Activated CD4-positive, alpha-beta T cell treated with anti-CD3 and anti-CD28 coated beads, Interleukin-2, amount 50 U/mL, for 24 hours (primary cell): ENCODE measurements at regions not wholly inside any gene's neighbourhood (a gene's known extent, or its start where the extent isn't known, plus 50 kb on each side); places are given as distances from the start of the nearest gene placed in this dataset.
"Not testable (repeated sequence)": the region's sequence is repeated elsewhere in the genome, so short reads cannot be mapped to it uniquely, and the experiment has no call there.

Source experiments
- DNase-seq, 2 donors: peaks; one replicate each; pipeline ENCODE4 v3.0.0-alpha.2; 2020; ENCODE audit warnings: low read depth in 1 of 2, low spot score in 1 of 2

DNA sequence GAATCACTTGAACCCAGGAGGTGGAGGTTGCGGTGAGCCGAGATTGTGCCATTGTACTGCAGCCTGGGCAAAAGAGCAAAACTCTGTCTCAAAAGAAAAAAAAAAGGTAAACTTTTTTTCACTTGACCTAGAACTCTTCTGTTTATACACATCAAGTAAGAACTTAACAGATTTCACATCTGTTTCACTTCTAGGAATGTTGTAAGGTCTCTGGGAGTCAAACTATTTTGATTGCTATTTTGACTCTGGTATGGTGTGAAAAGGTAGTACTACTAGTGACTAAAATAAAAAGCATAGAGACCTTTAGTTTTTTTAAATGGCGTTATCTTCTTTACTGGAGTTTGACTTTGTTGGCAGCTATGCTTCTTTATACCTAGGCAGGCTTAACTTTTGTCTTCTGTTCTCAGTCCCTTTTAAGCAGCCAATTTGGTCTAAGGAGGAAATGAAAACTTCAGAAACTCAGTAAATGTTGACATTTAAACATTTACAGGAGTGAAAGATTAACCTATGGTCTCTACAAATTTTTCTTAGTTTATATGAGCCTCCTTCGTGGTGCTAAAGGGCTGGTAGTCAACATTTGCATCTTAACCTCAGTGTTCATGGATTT, 84.7 kb downstream of the METTL2B start:
- DNase-seq, result not testable (repeated sequence)

DNA sequence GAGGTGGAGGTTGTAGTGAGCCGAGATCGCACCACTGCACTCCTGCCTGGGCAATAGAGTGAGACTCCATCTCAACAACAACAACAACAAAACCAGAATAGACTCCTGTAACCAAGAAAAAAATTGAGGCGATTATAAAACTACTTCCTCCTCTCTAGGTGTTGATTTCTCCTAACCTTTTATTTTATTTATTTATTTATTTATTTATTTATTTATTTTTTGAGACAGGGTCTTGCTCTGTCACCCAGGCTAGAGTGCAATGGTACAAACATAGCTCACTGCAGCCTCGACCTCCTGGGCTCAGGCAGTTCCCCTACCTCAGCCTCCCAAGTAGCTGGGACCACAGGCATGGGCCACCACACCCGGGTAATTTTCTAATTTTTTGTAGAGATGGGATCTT, 86.2 kb downstream of the METTL2B start:
- not testable (repeated sequence) for DNase-seq

DNA sequence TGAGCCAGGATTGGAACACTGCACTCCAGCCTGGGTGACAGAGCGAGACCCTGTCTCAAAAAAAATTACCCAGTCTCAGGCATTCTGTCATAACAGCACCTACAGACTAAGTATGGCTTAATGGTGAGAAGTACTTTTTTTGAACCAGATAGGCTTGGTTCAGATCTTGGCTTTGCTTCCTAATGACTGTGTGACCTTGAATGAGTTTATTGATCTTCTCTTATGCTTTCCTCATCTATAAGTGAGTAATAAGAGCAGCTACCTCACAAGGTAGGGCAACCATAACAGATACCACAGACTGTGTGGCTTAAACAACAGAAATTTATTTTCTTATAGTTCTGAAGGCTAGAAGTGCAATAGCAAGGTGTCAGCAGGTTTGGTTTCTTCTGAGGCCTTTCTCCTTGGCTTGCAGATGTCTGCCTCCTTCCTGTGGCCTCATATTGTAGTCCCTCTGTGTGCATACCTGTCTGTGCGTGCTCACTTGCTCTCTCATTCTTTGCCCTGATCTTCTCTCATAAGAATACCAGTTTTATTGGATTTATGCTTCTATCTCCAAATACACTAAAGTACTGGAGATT, 87.7 kb downstream of the METTL2B start:
- DNase-seq, result not testable (repeated sequence)

DNA sequence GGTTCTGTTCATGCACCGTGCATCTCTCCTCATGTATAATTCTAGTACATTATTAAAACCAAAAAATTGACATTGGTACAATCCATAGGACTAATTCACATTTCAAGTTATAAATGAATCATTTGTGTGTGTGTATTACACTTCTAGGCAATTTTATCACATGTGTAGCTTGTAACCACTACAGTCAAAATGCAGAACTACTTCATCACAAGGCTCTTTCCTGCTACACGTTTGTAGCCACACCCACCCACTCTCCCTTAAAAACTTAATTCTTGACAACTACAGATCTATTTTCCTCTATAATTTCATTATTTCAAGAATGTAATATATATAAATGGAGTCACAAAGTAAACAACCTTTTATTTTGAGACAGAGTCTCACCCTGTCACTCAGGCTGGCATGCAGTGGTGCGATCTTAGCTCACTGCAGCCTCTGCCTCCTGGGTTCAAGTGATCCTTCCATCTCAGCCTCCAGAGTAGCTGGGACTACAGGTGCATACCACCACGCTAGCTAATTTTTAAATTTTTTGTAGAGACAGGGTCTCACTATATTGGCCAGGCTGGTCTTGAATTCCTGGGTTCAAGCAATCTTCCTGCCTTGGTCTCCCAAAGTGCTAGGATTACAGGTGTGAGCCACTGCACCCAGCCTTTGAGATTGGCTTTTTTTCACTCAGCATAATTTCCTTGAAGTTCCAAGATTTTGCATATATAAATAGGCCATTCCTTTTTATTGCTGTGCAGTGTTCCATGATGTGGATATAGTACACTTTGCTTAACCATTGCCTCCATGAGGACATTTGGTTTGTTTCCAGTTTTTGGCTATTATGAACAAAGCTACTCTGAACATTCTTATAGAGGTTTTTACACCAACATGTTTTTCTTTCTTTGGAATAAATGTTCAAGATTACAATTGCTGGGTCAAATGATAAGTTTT, 88.7 kb downstream of the METTL2B start:
- not testable (repeated sequence) for DNase-seq

DNA sequence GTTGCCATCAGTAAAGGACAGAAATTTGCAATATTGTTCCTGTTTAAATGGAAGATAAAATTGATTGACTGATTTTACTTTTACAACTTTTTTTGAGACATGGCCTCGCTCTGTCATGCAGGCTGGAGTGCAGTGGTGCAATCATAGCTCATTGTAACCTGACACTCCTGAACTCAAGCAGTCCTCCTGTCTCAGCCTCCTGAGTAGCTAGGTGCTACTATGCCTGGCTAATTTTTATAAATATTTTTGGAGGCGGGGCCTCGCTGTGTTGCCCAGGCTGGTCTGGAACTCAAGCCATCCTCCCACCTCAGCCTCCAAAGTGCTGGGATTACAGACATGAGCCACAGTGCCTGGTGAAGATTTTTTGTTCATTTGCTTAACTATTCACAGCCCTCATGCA, 96.8 kb upstream of the GARIN1A start:
- DNase-seq, result not testable (repeated sequence)

DNA sequence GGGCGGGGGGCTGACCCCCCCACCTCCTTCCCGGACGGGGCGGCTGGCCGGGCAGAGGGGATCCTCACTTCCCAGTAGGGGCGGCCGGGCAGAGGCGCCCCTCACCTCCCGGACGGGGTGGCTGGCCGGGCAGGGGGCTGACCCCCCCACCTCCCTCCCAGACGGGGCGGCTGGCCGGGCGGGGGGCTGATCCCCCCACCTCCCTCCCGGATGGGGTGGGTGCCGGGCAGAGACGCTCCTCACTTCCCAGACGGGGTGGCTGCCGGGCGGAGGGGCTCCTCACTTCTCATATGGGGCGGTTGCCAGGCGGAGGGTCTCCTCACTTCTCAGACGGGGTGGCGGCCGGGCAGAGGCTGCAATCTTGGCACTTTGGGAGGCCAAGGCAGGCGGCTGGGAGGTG, 95.1 kb upstream of the GARIN1A start:
- DNase-seq, result not testable (repeated sequence)

DNA sequence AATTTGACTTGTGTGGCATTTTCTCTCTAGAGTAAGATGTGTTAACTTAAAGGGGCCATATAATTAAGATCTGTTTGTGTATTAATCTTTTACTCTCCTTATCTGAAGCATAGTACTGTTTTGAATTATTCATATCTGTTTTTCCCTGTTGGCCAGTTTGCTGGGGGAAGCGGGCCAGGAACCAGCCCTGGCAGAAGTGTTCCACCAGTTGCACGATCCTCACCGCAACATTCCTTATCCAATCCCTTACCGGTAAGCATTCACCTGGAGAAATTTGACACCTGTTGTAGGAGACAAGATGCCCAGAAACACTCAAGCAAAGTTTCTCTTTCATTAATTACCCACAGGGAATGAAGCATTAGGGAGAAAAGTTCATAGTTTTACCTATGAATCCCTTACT, 92.2 kb upstream of the GARIN1A start:
- DNase-seq, result not testable (repeated sequence)

DNA sequence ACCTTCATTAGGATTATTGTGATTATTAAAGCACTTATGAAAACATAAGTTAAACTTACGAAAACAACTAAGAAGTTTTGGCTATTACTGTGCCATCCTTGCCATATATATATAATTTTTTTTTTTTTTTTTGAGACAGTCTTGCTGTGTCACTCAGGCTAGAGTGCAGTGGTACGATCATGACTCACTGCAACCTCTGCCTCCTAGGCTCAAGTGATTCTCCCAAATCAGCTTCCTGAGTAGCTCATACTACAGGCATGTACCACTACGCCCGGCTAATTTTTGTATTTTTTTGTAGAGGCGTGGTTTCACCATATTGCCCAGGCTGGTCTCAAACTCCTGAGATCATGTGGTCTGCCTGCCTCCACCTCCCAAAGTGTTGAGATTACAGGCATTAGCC, 91.0 kb upstream of the GARIN1A start:
- not testable (repeated sequence) for DNase-seq

DNA sequence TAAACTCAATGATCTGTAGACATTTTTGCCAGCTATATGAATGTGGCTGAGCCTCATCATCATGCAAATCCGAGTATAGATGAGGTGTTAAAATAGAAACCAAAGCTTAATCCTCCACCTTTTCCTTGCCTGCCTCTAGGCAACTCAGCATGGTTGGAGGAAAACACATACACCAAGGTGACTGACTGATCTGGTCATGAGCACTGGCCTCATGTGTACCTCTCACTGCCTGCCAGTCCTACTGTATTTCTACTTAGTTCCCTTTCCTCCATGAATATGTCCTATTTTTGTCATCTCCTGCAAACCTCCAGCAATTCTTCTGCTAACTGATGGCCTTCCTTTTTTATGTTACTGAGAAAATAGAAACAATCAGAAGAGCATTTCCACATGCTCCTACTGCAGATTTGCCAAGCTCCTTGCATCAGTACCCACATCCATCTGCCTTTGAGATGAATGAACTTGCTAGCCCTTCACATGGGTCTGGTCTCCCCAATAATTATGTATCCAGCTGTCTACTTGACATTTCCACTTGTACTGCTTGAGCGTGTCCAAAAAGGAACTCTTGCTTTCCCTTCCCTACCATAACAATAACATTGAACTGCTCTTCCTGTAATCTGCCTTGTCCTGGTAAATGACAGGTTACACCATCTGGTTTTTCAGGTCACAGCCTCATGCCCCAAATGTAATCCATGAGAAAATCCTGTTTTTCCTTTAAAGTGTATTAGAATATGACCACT, 90.1 kb upstream of the GARIN1A start:
- not testable (repeated sequence) for DNase-seq

DNA sequence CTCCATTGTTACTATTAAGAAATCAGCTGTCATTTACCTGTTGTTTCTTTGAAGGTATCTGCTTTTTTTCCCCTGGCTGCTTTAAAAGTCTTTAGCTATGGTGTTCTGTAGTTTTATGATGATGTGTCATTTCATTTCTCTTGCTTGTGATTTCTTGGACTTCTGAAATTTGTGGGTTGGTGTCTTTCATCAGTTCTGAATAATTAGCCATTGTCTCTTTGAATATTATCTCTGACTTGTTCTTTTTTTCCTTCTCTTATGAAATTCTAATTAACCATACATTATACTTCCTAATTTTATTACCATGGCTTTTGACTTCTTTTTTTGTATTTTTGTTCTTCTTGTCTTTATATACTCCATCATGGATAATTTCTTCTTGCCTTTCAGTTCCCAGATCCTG, 85.4 kb upstream of the GARIN1A start:
- not testable (repeated sequence) for DNase-seq

DNA sequence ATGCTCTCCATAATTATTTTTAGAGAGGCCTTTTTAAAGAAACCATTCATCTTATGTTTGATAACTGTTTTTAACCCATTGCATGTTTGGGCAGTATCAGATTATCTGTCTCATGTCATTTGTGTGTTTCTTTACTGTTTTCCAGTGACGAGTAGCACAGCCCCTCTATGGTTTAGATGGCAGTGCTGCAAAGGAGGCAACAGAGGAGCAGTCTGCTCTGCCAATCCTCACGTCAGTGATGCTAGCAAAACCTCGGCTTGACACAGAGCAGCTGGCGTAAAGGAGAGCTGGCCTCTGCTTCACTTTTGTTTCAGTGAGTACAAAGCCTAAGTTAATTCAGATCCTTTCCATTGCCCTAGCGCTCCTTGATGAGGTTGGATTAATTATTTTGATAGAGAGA, 80.4 kb upstream of the GARIN1A start:
- DNase-seq, result no peak

DNA sequence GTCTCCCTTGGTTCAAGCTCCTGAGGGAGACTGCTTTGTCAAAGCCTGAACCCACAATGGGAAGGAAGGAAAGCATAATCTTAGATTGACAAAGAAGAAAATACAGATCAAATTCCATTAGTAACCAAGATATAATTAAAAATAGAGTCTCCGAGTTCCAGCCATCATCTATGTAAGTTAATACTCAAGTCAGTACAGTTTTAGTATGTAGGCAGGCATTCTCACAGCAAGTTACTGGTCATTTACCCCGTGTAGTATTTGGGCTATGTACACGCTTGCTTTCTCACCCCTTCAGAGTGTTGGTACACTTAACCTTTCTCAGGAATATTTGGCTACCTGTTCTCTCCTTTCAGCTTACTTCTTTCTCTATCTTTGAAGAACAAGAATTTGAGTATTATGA, 79.9 kb upstream of the GARIN1A start:
- not testable (repeated sequence) for DNase-seq

DNA sequence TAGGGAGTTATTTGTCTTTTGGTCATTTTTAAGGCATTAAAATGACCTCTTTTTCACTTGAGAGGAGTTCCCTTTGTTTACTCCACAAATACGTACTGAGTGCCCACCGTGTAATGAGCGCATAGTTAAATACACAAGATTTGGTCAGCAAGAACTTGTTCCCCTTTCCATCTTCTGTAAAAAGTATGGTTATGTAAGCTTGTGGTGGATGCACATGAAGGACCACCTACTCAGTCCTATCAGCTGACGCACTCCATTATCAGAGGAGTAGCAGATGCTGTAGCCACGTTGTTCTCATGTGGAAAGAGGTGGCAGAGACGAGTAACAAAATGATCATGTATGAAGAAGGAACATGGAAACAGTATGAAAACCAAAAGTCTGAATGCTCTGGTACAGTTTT, 78.0 kb upstream of the GARIN1A start:
- DNase-seq, result not testable (repeated sequence)

DNA sequence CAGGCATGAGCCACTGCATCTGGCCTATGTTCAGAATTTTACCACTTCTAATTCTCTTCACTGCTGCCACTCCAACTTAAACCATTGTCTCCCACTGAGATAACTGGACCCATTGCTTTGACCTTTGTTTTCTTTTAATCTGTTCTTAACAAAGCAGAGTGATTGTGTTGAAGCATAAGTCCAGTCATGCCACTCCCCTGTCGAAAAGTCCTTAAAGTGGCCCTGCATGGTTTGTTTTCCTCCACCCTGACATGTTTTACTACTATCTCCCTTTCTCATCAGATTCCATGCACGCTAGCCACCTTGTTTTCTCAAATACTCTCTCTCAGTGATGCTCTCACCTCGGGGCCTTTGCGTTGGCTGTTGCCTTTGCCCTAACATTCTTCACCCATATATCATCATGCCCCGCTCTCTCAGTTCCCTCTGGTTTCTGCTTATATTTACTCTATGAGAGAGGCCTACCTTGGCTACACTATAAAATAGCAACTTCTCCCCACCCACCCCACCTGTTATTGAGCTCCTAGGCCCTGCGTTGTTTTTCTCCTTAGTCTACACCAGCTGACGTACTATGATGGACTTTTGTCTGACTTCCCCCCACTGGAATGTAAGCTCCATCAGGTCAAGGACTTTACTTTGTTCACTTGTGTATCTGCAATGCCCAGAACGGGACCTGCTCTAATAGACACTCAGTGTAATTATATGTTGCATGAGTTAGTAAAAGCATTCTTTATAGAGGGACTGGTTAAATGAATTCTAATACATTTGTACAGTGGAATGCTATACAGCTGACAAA, 75.6 kb upstream of the GARIN1A start:
- DNase-seq, result not testable (repeated sequence)

DNA sequence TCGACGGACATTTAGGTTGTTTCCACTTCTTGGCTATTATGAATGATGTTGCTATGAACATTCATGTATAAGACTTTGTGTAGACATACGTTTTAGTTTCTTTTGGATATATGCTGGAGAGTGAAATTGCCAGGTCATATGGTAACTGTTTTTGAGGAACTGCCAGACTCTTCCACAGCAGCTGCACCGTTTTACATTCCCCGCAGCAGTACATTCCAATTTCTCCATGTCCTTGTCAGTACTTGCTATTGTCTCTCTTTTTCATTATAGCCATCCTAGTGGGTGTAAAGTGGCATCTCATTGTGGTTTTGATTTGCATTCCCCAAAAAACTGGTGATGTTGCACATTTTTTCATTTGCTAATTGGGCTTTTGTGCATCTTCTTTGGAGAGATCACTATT, 73.1 kb upstream of the GARIN1A start:
- DNase-seq, result not testable (repeated sequence)

DNA sequence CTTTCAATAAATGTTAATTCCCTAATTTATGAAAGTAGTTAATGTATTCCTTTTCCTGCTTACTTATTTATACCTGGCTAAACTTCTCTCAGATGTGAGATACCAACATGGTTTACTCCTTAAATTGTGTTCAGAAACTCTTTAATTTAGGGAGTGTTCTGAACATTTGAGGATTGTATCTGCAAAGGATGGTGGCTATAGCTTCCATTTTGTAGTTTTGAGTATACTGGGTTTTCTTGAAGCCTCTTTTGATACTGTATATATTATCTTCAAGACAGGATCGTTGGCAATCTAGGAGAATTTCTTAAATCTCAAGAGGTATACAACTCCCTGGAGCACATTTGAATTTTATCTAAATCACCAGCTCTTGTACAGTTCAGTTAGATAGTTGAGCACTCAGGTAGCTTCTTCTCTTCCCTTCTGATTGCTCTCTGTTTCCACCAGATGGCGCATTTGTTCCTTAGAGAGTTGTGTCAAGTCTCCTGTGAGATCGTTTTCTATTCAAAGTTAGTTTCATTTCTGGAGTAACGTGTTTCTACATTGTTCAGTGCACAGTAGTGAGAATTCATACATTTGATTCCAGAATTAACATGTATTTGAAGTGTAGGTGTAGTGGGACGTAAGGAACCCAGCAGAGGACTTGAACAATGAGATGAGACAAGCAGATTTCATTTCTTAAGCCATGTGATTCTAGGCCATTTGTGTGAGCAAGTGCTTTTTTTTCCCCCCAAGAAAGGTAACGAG, 63.2 kb upstream of the GARIN1A start:
- DNase-seq, result peak in 1 of 2 donors; percentile 44

DNA sequence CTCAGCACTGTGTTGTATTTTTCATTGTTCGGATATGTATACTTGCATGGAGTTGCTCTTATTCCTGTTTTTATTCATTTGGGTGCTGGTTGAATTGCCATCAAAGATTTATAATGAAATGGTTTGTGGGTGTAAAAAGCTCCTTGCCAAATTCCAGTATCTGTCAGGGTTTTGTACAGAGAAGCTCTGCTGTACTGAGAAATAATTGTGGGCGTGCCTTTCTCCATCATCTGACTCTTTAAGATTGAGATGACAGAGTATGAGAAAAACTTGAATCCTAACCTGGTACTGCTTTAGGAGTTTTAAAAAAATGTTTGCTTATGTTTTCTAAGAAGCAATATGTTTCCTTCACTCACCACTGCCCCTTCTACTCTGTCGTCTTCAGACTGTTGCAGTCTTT, 58.7 kb upstream of the GARIN1A start:
- DNase-seq, result not testable (repeated sequence)

DNA sequence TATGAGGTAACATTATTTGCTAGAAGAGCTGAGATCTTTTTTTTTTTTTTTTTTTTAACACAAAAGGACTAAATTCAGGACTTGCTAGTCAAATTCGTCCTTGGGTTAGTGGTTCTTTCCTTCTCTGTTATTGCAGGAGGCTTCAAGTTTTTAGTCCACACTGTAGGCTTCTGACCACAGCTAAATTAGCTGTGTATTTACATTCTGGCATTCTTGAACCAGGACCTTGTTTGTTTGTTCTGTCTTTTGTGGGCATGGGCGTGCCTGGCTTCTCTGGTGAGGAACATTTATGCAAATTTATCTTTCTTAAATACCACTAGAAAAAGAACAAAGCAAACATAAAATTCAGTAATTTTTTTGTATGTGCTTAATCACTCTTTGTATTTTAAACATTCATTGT, 57.3 kb upstream of the GARIN1A start:
- DNase-seq, result not testable (repeated sequence)

DNA sequence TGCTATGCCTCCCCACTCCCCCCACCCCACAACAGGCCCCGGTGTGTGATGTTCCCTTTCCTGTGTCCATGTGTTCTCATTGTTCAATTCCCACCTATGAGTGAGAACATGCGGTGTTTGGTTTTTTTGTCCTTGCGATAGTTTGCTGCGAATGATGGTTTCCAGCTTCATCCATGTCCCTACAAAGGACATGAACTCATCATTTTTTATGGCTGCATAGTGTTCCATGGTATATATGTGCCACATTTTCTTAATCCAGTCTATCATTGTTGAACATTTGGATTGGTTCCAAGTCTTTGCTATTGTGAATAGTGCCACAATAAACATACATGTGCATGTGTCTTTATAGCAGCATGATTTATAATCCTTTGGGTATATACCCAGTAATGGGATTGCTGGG, 55.3 kb upstream of the GARIN1A start:
- DNase-seq, result not testable (repeated sequence)
